Mononuclear cell (primary cell): ENCODE measurements at regions not wholly inside any gene's neighbourhood (a gene's known extent, or its start where the extent isn't known, plus 50 kb on each side); places are given as distances from the start of the nearest gene placed in this dataset.

ENCODE experiments used
- H3K27me3 ChIP-seq: 2 replicates; pipeline ENCODE4 v1.6.0; 2011; ENCODE audit warnings: low read length, control low read depth; ENCODE audit not compliant: insufficient read depth
- H3K4me1 ChIP-seq: 2 replicates; pipeline ENCODE4 v1.5.1; 2011; ENCODE audit warnings: mild to moderate bottlenecking, low read length, control low read depth; ENCODE audit not compliant: insufficient read depth
- H3K4me3 ChIP-seq: 2 replicates; pipeline ENCODE4 v1.5.1; 2011; ENCODE audit warnings: mild to moderate bottlenecking, low read length, moderate library complexity
- H3K9me3 ChIP-seq: 2 replicates; pipeline ENCODE4 v1.5.1; 2011; ENCODE audit warnings: low read depth, mild to moderate bottlenecking, control low read depth, low read length

GRCh38 chr11:80104191-80104590 lies 663.4 kb upstream of the TENM4 start:
- no peaks in the 10 kb centered on the region for H3K4me1 ChIP-seq
- no peak overlapping the region for H3K4me3 ChIP-seq
- no peaks in the 10 kb centered on the region for H3K27me3 ChIP-seq
- H3K9me3 ChIP-seq, result no peaks in the 10 kb centered on the region

GRCh38 chr11:80103142-80103859 lies 662.5 kb upstream of the TENM4 start:
- no peak overlapping the region for H3K4me3 ChIP-seq
- H3K9me3 ChIP-seq, result no peaks in the 10 kb centered on the region
- no peaks in the 10 kb centered on the region for H3K27me3 ChIP-seq
- H3K4me1 ChIP-seq, result no peaks in the 10 kb centered on the region

- no peak overlapping the region for H3K4me3 ChIP-seq
- H3K9me3 ChIP-seq, result no peaks in the 10 kb centered on the region
- H3K27me3 ChIP-seq, result no peaks in the 10 kb centered on the region
- H3K4me1 ChIP-seq, result no peaks in the 10 kb centered on the region
Measured at GRCh38 chr11:80097146-80097545, 656.3 kb upstream of the TENM4 start.

GRCh38 chr11:80096736-80097135 lies 655.9 kb upstream of the TENM4 start:
- H3K27me3 ChIP-seq, result no peaks in the 10 kb centered on the region
- H3K4me3 ChIP-seq, result no peak overlapping the region
- no peaks in the 10 kb centered on the region for H3K4me1 ChIP-seq
- H3K9me3 ChIP-seq, result no peaks in the 10 kb centered on the region

GRCh38 chr11:80086496-80087055 lies 645.7 kb upstream of the TENM4 start:
- H3K4me3 ChIP-seq, result no peak overlapping the region
- H3K4me1 ChIP-seq, result no peaks in the 10 kb centered on the region
- no peaks in the 10 kb centered on the region for H3K9me3 ChIP-seq
- H3K27me3 ChIP-seq, result no peaks in the 10 kb centered on the region

GRCh38 chr11:80085563-80085962 lies 644.7 kb upstream of the TENM4 start:
- Histone ChIP-seq H3K4me1 (no peaks in the 10 kb centered on the region), H3K27me3 (no peaks in the 10 kb centered on the region), H3K4me3 (no peak overlapping the region), H3K9me3 (no peaks in the 10 kb centered on the region)

GRCh38 chr11:80084608-80085007 lies 643.8 kb upstream of the TENM4 start:
- H3K9me3 ChIP-seq, result no peaks in the 10 kb centered on the region
- H3K27me3 ChIP-seq, result no peaks in the 10 kb centered on the region
- H3K4me1 ChIP-seq, result no peaks in the 10 kb centered on the region
- no peak overlapping the region for H3K4me3 ChIP-seq

GRCh38 chr11:80083531-80083951 lies 642.7 kb upstream of the TENM4 start:
- H3K4me3 ChIP-seq, result no peak overlapping the region
- no peaks in the 10 kb centered on the region for H3K9me3 ChIP-seq
- H3K4me1 ChIP-seq, result no peaks in the 10 kb centered on the region
- H3K27me3 ChIP-seq, result no peaks in the 10 kb centered on the region

- no peaks in the 10 kb centered on the region for H3K27me3 ChIP-seq
- H3K4me1 ChIP-seq, result no peaks in the 10 kb centered on the region
- no peaks in the 10 kb centered on the region for H3K9me3 ChIP-seq
- H3K4me3 ChIP-seq, result no peak overlapping the region
Measured at GRCh38 chr11:80082406-80082805, 641.6 kb upstream of the TENM4 start.

GRCh38 chr11:80077113-80077512 lies 636.3 kb upstream of the TENM4 start:
- H3K4me3 ChIP-seq, result no peak overlapping the region
- no peaks in the 10 kb centered on the region for H3K4me1 ChIP-seq
- no peaks in the 10 kb centered on the region for H3K9me3 ChIP-seq
- H3K27me3 ChIP-seq, result no peaks in the 10 kb centered on the region

- H3K9me3 ChIP-seq, result no peaks in the 10 kb centered on the region
- no peaks in the 10 kb centered on the region for H3K4me1 ChIP-seq
- H3K27me3 ChIP-seq, result no peaks in the 10 kb centered on the region
- no peak overlapping the region for H3K4me3 ChIP-seq
Measured at GRCh38 chr11:80074837-80075236, 634.0 kb upstream of the TENM4 start.

GRCh38 chr11:80066291-80066690 lies 625.5 kb upstream of the TENM4 start:
- Histone ChIP-seq H3K9me3 (no peaks in the 10 kb centered on the region), H3K4me3 (no peak overlapping the region), H3K27me3 (no peaks in the 10 kb centered on the region)

GRCh38 chr11:80065086-80065485 lies 624.3 kb upstream of the TENM4 start:
- Histone ChIP-seq H3K9me3 (no peaks in the 10 kb centered on the region), H3K27me3 (no peaks in the 10 kb centered on the region), H3K4me1 (no peaks in the 10 kb centered on the region)

More at GRCh38 chr11:80066291-80066690, 625.5 kb upstream of the TENM4 start:
- no peaks in the 10 kb centered on the region for H3K4me1 ChIP-seq

GRCh38 chr11:80061056-80061455 lies 620.2 kb upstream of the TENM4 start:
- H3K27me3 ChIP-seq, result no peaks in the 10 kb centered on the region
- no peaks in the 10 kb centered on the region for H3K9me3 ChIP-seq
- H3K4me3 ChIP-seq, result no peak overlapping the region
- no peaks in the 10 kb centered on the region for H3K4me1 ChIP-seq

More at GRCh38 chr11:80065086-80065485, 624.3 kb upstream of the TENM4 start:
- H3K4me3 ChIP-seq, result no peak overlapping the region

GRCh38 chr11:80054582-80055165 lies 613.8 kb upstream of the TENM4 start:
- Histone ChIP-seq H3K9me3 (no peaks in the 10 kb centered on the region), H3K27me3 (no peaks in the 10 kb centered on the region)

GRCh38 chr11:80048513-80048912 lies 607.7 kb upstream of the TENM4 start:
- Histone ChIP-seq H3K4me1 (no peaks in the 10 kb centered on the region), H3K4me3 (no peak overlapping the region), H3K9me3 (no peaks in the 10 kb centered on the region), H3K27me3 (no peaks in the 10 kb centered on the region)

More at GRCh38 chr11:80054582-80055165, 613.8 kb upstream of the TENM4 start:
- no peak overlapping the region for H3K4me3 ChIP-seq
- H3K4me1 ChIP-seq, result no peaks in the 10 kb centered on the region
